ENCODE measurements at regions not wholly inside any gene's neighbourhood (a gene's known extent, or its start where the extent isn't known, plus 50 kb on each side); places are given as distances from the start of the nearest gene placed in this dataset.

DNA sequence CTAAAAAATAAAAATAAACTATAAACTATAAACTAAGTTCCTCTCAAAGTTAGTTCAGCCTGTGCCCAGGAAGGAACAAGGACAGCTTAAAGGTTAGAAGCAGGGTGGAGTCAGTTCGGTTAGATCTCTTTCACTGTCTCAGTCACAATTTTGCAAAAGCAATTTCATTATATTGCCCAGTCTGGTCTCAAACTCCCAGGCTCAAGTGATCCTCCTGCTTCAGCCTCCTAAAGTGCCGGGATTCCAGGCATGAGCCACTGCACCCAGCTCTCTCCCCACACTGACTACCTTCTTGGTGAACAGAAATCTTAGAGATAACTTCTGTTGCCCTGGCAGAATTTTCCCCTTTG is 146.3 kb upstream of the TRIM24 start:
- Histone ChIP-seq H3K9me3 (no peaks in the 10 kb centered on the region), H3K36me3 (no peaks in the 10 kb centered on the region), H3K4me3 (no peak overlapping the region), H3K27me3 (no peaks in the 10 kb centered on the region), H3K27ac (peak overlapping the region in 1 of 4 donors; percentile 11), H3K4me1 (peaks cover 0 to 8% (median 4%) of the 10 kb centered on the region in 3 donors)
- intact Hi-C loops (cut with DNase I), result no loop called here
- 91 to 92% methylated on average over 2 of the region's 2 CpGs for WGBS, 2 donors
- no peak for FAIRE-seq
- no peak for ATAC-seq
- peak in 1 of 6 donors; percentile 20 for DNase-seq
- no peak for TF ChIP-seq CTCF (IDR thresholded peaks at IDR 0.05)

DNA sequence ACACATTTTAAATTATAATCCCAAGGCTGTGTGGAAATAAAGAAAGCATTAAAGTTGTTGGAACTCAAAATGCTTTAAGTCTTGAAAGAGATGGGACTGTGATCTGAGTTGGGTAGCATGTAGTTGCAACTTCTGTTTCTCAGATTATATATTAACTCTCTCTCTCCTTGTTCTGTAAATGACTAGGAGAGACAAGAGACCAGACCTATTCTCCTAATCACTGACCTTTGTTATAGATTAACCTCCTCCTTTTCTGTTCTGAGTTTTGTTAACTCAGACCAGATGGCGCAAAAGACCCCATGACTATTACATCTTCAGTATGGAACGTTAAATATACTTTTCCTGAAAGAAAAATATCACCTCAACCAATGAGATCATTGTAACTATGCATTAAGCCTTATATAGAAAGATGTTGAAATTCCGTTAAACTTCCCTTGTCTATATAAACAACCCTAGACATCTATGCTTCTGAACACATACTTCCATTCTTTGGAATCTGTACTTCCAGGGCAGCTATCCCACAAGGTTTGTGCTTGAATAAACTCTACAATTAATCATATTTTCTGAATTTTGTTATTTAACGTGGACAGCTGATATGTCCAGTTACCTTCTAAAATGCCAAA is 143.5 kb upstream of the TRIM24 start:
- no peak for TF ChIP-seq CTCF (IDR thresholded peaks at IDR 0.05)
- H3K4me3 ChIP-seq, result no peak overlapping the region
- no peak overlapping the region for H3K27ac ChIP-seq
- peaks cover 0 to 8% (median 4%) of the 10 kb centered on the region in 3 donors for H3K4me1 ChIP-seq
- H3K27me3 ChIP-seq, result no peaks in the 10 kb centered on the region
- no peaks in the 10 kb centered on the region for H3K9me3 ChIP-seq
- 29 to 34% methylated on average over 4 of the region's 4 CpGs for WGBS, 2 donors
- intact Hi-C loops (cut with DNase I), result no loop called here
- ATAC-seq (peak in 3 of 4 donors; percentile 51 to 75 (median 58)), FAIRE-seq (no peak), DNase-seq (no peak)
- H3K36me3 ChIP-seq, result no peaks in the 10 kb centered on the region

DNA sequence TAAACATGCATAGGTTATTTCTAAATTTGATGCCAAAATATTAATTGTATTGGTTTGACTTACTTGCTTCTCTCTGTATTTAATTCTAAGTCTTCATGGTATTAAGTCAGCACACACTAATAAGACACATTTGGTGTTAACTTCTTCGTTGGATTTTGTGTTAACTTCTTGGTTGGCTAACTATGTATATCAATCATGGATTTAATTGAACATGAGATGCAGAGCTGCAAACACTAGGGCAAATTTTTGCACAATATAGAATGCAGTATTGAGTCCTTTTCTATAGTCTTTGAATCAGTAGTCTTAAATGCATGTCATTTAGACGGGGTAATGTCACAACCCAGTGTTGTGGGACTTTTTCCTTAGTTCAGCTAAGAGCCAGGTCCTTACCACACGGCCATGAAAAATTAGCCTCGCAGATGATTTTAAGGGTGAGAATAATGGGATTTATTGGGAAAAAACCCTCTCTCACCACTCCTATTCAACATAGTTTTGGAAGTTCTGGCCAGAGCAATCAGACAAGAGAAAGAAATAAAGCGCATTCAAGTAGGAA is 142.9 kb upstream of the TRIM24 start:
- no peaks in the 10 kb centered on the region for H3K9me3 ChIP-seq
- no peak for TF ChIP-seq CTCF (IDR thresholded peaks at IDR 0.05)
- ATAC-seq, result no peak
- FAIRE-seq, result no peak
- no peak for DNase-seq
- H3K27ac ChIP-seq, result no peak overlapping the region
- intact Hi-C loops (cut with DNase I), result no loop called here
- H3K4me3 ChIP-seq, result no peak overlapping the region
- peaks cover 0 to 8% (median 4%) of the 10 kb centered on the region in 3 donors for H3K4me1 ChIP-seq
- no peaks in the 10 kb centered on the region for H3K27me3 ChIP-seq
- H3K36me3 ChIP-seq, result no peaks in the 10 kb centered on the region
- WGBS, 2 donors, result 89 to 93% methylated on average over 5 of the region's 5 CpGs

- peak in 1 of 6 donors; percentile 20 for DNase-seq
Observed at GRCh38 chr7:138324941-138325340, 135.1 kb upstream of the TRIM24 start.

More at GRCh38 chr7:138324941-138325340, 135.1 kb upstream of the TRIM24 start:
- 38 to 44% methylated on average over 6 of the region's 6 CpGs for WGBS, 2 donors
- peak in 3 of 4 donors; percentile 41 to 88 (median 42) for ATAC-seq
- Histone ChIP-seq H3K9me3 (no peaks in the 10 kb centered on the region), H3K27ac (no peak overlapping the region), H3K4me3 (no peak overlapping the region), H3K27me3 (no peaks in the 10 kb centered on the region), H3K36me3 (no peaks in the 10 kb centered on the region), H3K4me1 (no peaks in the 10 kb centered on the region)
- FAIRE-seq, result no peak
- no peak for TF ChIP-seq CTCF (IDR thresholded peaks at IDR 0.05)
- intact Hi-C loops (cut with DNase I), result no loop called here
